HCT116 (cell line): ENCODE measurements at regions not wholly inside any gene's neighbourhood (a gene's known extent, or its start where the extent isn't known, plus 50 kb on each side); places are given as distances from the start of the nearest gene placed in this dataset.

ENCODE experiments used
- ATAC-seq: fragments of 200-7000 bp; cut with Tn5 transposase; 2 replicates; pipeline ENCODE4 v1.9.1; 2020; ENCODE audit warnings: mild to moderate bottlenecking, moderate library complexity
- BruUV-seq: library from RNA; stranded (reverse); fragments of 400-500 nt; replicated peaks from 2 replicates; lab custom pipeline; 2021; lab: Mats Ljungman, UMichigan
- CTCF ChIA-PET: fragments of 300-600 bp; sonication (Branson Sonifier 250); formaldehyde crosslinking; loops from one replicate; lab custom pipeline; 2021; ENCODE audit warnings: antibody characterized with exemption; lab: Charles Lee
- POLR2A ChIA-PET: fragments of 300-600, 350-600 bp; sonication (Branson Sonifier 250); formaldehyde crosslinking; loops from one replicate; lab custom pipeline; 2021; ENCODE audit warnings: antibody characterized with exemption; lab: Charles Lee
- RAD21 ChIA-PET, 2 experiments: fragments of 300-600 bp; sonication (Branson Sonifier 250); formaldehyde crosslinking; loops; one replicate each; lab custom pipeline; 2023; ENCODE audit warnings: low total read pairs in 2 of 2; ENCODE audit not compliant: uncharacterized antibody in 2 of 2, unreplicated experiment in 2 of 2, low non-redundant PET in 1 of 2; lab: Charles Lee
- DNase-seq: peaks from one replicate; pipeline ENCODE4 v3.0.0-alpha.2; 2010; ENCODE audit warnings: low read depth, low spot score
- H2AFZ ChIP-seq: fragments of 200-600 bp; shearing (Covaris generic), sonication (generic); 2 replicates; pipeline ENCODE4 v1.6.1; 2017; ENCODE audit warnings: low read depth, mixed run types, mixed read lengths, antibody characterized with exemption, low read length; ENCODE audit not compliant: poor library complexity, severe bottlenecking
- H3K27ac ChIP-seq: 2 replicates; pipeline ENCODE4 v1.5.1; 2012; ENCODE audit warnings: low read depth, low read length
- H3K27me3 ChIP-seq: fragments of 200-600 bp; sonication (generic); 2 replicates; pipeline ENCODE4 v1.6.1; 2016; ENCODE audit warnings: mixed run types, low read length, mixed read lengths; ENCODE audit not compliant: insufficient read depth
- H3K36me3 ChIP-seq, 2 experiments: fragments of 200-500 bp in 1 of 2; fragments of 200-600 bp in 1 of 2; sonication (Bioruptor generic) in 1 of 2; sonication (generic) in 1 of 2; 2 replicates each; pipeline versions ENCODE4 v1.5.1 to v1.6.1; 2014 to 2016; ENCODE audit warnings: low read length in 2 of 2, inconsistent platforms in 1 of 2, mixed read lengths in 1 of 2, mixed run types in 1 of 2; ENCODE audit not compliant: insufficient read depth in 2 of 2, control insufficient read depth in 1 of 2
- H3K4me1 ChIP-seq, 2 experiments: fragments of 200-600 bp in 1 of 2; sonication (generic) in 1 of 2; 2 replicates each; pipeline versions ENCODE4 v1.5.1 to v1.6.1; 2012 to 2017; ENCODE audit warnings: low read length in 2 of 2, inconsistent platforms in 1 of 2, mild to moderate bottlenecking in 1 of 2, mixed read lengths in 1 of 2, mixed run types in 1 of 2, moderate library complexity in 1 of 2; ENCODE audit not compliant: insufficient read depth in 2 of 2, control insufficient read depth in 1 of 2
- H3K4me2 ChIP-seq: fragments of 200-600 bp; sonication (generic); 2 replicates; pipeline ENCODE4 v1.6.1; 2017; ENCODE audit warnings: mixed run types, low read length, mixed read lengths
- H3K4me3 ChIP-seq, 2 experiments: fragments of 200-600 bp in 1 of 2; sonication (generic) in 1 of 2; replicated peaks in 1 of 2; 2 replicates each; pipeline ENCODE4 v1.5.1; 2011 to 2016; ENCODE audit warnings: low read length in 2 of 2, control low read depth in 1 of 2, low read depth in 1 of 2, mild to moderate bottlenecking in 1 of 2, mixed read lengths in 1 of 2, mixed run types in 1 of 2
- H3K79me2 ChIP-seq: fragments of 200-600 bp; sonication (generic); 2 replicates; pipeline ENCODE4 v1.6.1; 2017; ENCODE audit warnings: mild to moderate bottlenecking, mixed run types, low read length, moderate library complexity, mixed read lengths; ENCODE audit not compliant: insufficient read depth
- H3K9ac ChIP-seq: fragments of 200-600 bp; sonication (generic); 2 replicates; pipeline ENCODE4 v1.6.1; 2016; ENCODE audit warnings: low read length, mixed read lengths
- H3K9me2 ChIP-seq: fragments of 200-600 bp; sonication (generic), shearing (Covaris generic); 2 replicates; pipeline ENCODE4 v1.6.1; 2017; ENCODE audit warnings: mixed run types, mild to moderate bottlenecking, moderate library complexity; ENCODE audit not compliant: insufficient read depth
- H3K9me3 ChIP-seq, 2 experiments: fragments of 200-500 bp in 1 of 2; fragments of 200-600 bp in 1 of 2; sonication (Bioruptor generic) in 1 of 2; sonication (generic) in 1 of 2; 2 replicates each; pipeline ENCODE4 v1.6.1; 2014 to 2017; ENCODE audit warnings: low read length in 2 of 2, mixed read lengths in 2 of 2, inconsistent platforms in 1 of 2, low read depth in 1 of 2, mild to moderate bottlenecking in 1 of 2, mixed run types in 1 of 2, moderate library complexity in 1 of 2; ENCODE audit not compliant: control insufficient read depth in 1 of 2, insufficient read depth in 1 of 2
- H4K20me1 ChIP-seq: fragments of 200-600 bp; sonication (generic), shearing (Covaris generic); 2 replicates; pipeline ENCODE4 v1.6.1; 2017; ENCODE audit warnings: mixed run types, mild to moderate bottlenecking, moderate library complexity; ENCODE audit not compliant: insufficient read depth
- ELF1 ChIP-seq: IDR thresholded peaks from 2 replicates; pipeline ENCODE4 v1.6.1; 2012; ENCODE audit warnings: low read depth, borderline replicate concordance
- EZH2phosphoT487 ChIP-seq: fragments of 200-600 bp; IDR thresholded peaks from 2 replicates; pipeline ENCODE4 v1.6.1; 2018; ENCODE audit warnings: antibody characterized with exemption, borderline replicate concordance
- JUND ChIP-seq: IDR thresholded peaks from 2 replicates; pipeline ENCODE4 v1.6.1; 2012
- POLR2A ChIP-seq: IDR thresholded peaks from 2 replicates; pipeline ENCODE4 v1.7.0; 2011; ENCODE audit warnings: borderline replicate concordance; ENCODE audit not compliant: insufficient read depth, insufficient read length; ENCODE audit errors: extremely low read depth
- POLR2AphosphoS5 ChIP-seq: IDR thresholded peaks from 2 replicates; pipeline ENCODE4 v1.6.1; 2011; ENCODE audit warnings: mild to moderate bottlenecking, low read depth, low read length, moderate library complexity
- TCF7L2 ChIP-seq: IDR thresholded peaks from 2 replicates; pipeline ENCODE4 v1.7.0; 2011; ENCODE audit warnings: borderline replicate concordance, inconsistent platforms; ENCODE audit not compliant: insufficient read depth, insufficient read length; ENCODE audit errors: extremely low read depth
- YY1 ChIP-seq: IDR thresholded peaks from 2 replicates; pipeline ENCODE4 v1.6.1; 2011; ENCODE audit warnings: low read length, low read depth, moderate library complexity, mild to moderate bottlenecking; ENCODE audit not compliant: insufficient replicate concordance; ENCODE audit errors: extremely low read depth
- intact Hi-C: fragments of 100-400 bp; cut with micrococcal nuclease; formaldehyde crosslinking; loops from 2 replicates; pipeline ENCODE4 v1.10.0; 2022
- TF ChIP-seq, protein P1 (sequence below): IDR thresholded peaks from 2 replicates; pipeline ENCODE4 v1.6.1; 2012
- TF ChIP-seq, protein P2 (sequence below), 3 experiments: fragments of 200-600 bp in 1 of 3; sonication (generic) in 1 of 3; IDR thresholded peaks in 2 of 3; conservative IDR thresholded peaks in 1 of 3; 2 replicates each; pipeline ENCODE4 v1.5.1; 2012 to 2017; ENCODE audit warnings: low read depth in 2 of 3, low read length in 2 of 3, antibody characterized with exemption in 1 of 3, borderline replicate concordance in 1 of 3, control low read depth in 1 of 3, mild to moderate bottlenecking in 1 of 3, mixed read lengths in 1 of 3, mixed run types in 1 of 3, moderate library complexity in 1 of 3; ENCODE audit not compliant: insufficient read depth in 1 of 3
- TF ChIP-seq, protein P3 (sequence below): IDR thresholded peaks from 2 replicates; pipeline ENCODE4 v1.6.1; 2012

DNA sequence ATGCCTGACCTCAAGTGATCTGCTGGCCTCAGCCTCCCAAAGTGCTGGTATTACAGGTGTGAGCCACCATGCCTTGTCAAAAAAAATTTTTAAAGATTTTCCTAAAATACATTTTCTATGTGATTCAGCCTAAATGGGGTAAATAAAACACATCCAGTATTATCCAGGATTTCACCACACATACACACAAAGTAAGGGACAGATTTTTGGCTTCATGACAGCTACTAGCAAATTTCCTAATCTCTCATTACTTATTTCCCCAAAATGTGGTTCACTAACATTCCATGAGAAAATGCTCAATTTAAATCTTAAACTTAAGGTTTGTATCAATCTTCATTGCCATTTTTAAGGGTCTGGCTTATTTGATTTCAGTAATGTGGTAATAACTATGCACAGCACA lies 348.5 kb upstream of the INTU start:
- Histone ChIP-seq H3K79me2 (no peaks in the 10 kb centered on the region), H3K4me1 (no peaks in the 10 kb centered on the region), H3K9ac (no peak overlapping the region), H3K4me2 (no peak overlapping the region), H3K4me3 (no peak overlapping the region), H3K27ac (no peak overlapping the region), H4K20me1 (no peaks in the 10 kb centered on the region), H3K27me3 (no peaks in the 10 kb centered on the region), H3K9me3 (no peaks in the 10 kb centered on the region), H3K36me3 (no peaks in the 10 kb centered on the region), H2AFZ (no peak overlapping the region), H3K9me2 (no peaks in the 10 kb centered on the region; the same call in 1 of the 2 replicates)
- DNase-seq (no peak), ATAC-seq (no peak)
- RAD21 ChIA-PET: no interaction called here
- TF ChIP-seq POLR2A (no peak), ELF1 (no peak), TCF7L2 (no peak), POLR2AphosphoS5 (no peak), YY1 (no peak), EZH2phosphoT487 (no peak), JUND (no peak)
- TF ChIP-seq, protein P1, sequence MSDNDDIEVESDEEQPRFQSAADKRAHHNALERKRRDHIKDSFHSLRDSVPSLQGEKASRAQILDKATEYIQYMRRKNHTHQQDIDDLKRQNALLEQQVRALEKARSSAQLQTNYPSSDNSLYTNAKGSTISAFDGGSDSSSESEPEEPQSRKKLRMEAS: no peak
- TF ChIP-seq, protein P2, sequence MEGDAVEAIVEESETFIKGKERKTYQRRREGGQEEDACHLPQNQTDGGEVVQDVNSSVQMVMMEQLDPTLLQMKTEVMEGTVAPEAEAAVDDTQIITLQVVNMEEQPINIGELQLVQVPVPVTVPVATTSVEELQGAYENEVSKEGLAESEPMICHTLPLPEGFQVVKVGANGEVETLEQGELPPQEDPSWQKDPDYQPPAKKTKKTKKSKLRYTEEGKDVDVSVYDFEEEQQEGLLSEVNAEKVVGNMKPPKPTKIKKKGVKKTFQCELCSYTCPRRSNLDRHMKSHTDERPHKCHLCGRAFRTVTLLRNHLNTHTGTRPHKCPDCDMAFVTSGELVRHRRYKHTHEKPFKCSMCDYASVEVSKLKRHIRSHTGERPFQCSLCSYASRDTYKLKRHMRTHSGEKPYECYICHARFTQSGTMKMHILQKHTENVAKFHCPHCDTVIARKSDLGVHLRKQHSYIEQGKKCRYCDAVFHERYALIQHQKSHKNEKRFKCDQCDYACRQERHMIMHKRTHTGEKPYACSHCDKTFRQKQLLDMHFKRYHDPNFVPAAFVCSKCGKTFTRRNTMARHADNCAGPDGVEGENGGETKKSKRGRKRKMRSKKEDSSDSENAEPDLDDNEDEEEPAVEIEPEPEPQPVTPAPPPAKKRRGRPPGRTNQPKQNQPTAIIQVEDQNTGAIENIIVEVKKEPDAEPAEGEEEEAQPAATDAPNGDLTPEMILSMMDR (IDR thresholded peaks at IDR 0.05 in 2 of 3, conservative IDR thresholded peaks at IDR 0.05 in 1 of 3; ENCODE audit: borderline replicate concordance in 1 of 3, insufficient read depth in 1 of 3, low read depth in 2 of 3, low read length in 2 of 3): no peak
- TF ChIP-seq, protein P3, sequence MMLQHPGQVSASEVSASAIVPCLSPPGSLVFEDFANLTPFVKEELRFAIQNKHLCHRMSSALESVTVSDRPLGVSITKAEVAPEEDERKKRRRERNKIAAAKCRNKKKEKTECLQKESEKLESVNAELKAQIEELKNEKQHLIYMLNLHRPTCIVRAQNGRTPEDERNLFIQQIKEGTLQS: no peak
- CTCF ChIA-PET: no interaction called here
- POLR2A ChIA-PET: no interaction called here
- intact Hi-C loops: no loop called here
- no TSS peak for BruUV-seq
